H1 (cell line): ENCODE measurements at regions not wholly inside any gene's neighbourhood (a gene's known extent, or its start where the extent isn't known, plus 50 kb on each side); places are given as distances from the start of the nearest gene placed in this dataset.

ENCODE experiments used
- CBX5 ChIP-seq: fragments of 300-800, 300-1000 bp; sonication (generic); IDR thresholded peaks from 2 replicates; pipeline ENCODE4 v1.7.1; 2016; ENCODE audit warnings: antibody characterized with exemption, low read length, low read depth
- HDAC2 ChIP-seq, 2 experiments: fragments of 300-600 bp in 1 of 2; sonication (generic) in 1 of 2; IDR thresholded peaks; 2 replicates each; pipeline ENCODE4 v1.6.1; 2011 to 2012; ENCODE audit warnings: low read depth in 2 of 2, low read length in 2 of 2, mild to moderate bottlenecking in 2 of 2, moderate library complexity in 2 of 2, borderline replicate concordance in 1 of 2, inconsistent platforms in 1 of 2
- MAFK ChIP-seq: IDR thresholded peaks from 2 replicates; pipeline ENCODE4 v1.6.1; 2012; ENCODE audit warnings: low read depth, mild to moderate bottlenecking, improper control_type of control experiment, low read length

- TF ChIP-seq HDAC2 (IDR thresholded peaks at IDR 0.05; ENCODE audit: borderline replicate concordance in 1 of 2, low read depth in 2 of 2, low read length in 2 of 2) (no peak), CBX5 (no peak), MAFK (no peak)
These were observed 349.7 kb downstream of the EMP1 start for GRCh38 chr12:13546231-13546630.
